Nephron (organoid): ENCODE measurements at regions not wholly inside any gene's neighbourhood (a gene's known extent, or its start where the extent isn't known, plus 50 kb on each side); places are given as distances from the start of the nearest gene placed in this dataset.

Experiments used
- H3K27ac Mint-ChIP-seq, 3 experiments: 2 replicates each; pipeline ENCODE4 v1.8.0; 2020; ENCODE audit warnings: mixed read lengths in 3 of 3, mild to moderate bottlenecking in 2 of 3, moderate library complexity in 1 of 3
- H3K27me3 Mint-ChIP-seq: 2 replicates; pipeline ENCODE4 v1.8.0; 2021; ENCODE audit warnings: low read depth, mild to moderate bottlenecking, moderate library complexity, mixed read lengths
- H3K36me3 Mint-ChIP-seq: 2 replicates; pipeline ENCODE4 v1.8.0; 2020; ENCODE audit warnings: low read depth, mixed read lengths
- H3K4me1 Mint-ChIP-seq: 2 replicates; pipeline ENCODE4 v1.8.0; 2020; ENCODE audit warnings: mixed read lengths
- H3K4me3 Mint-ChIP-seq, 3 experiments: 2 replicates each; pipeline ENCODE4 v1.8.0; 2020; ENCODE audit warnings: mild to moderate bottlenecking in 3 of 3, mixed read lengths in 3 of 3, moderate library complexity in 2 of 3
- H3K9me3 Mint-ChIP-seq: 2 replicates; pipeline ENCODE4 v1.8.0; 2020; ENCODE audit warnings: mixed read lengths
- CTCF ChIP-seq, 3 experiments: fragments of 200-600 bp; sonication (generic); IDR thresholded peaks; one replicate each; pipeline ENCODE4 v1.5.0; 2021; ENCODE audit warnings: antibody characterized with exemption in 3 of 3; ENCODE audit not compliant: unreplicated experiment in 3 of 3

DNA sequence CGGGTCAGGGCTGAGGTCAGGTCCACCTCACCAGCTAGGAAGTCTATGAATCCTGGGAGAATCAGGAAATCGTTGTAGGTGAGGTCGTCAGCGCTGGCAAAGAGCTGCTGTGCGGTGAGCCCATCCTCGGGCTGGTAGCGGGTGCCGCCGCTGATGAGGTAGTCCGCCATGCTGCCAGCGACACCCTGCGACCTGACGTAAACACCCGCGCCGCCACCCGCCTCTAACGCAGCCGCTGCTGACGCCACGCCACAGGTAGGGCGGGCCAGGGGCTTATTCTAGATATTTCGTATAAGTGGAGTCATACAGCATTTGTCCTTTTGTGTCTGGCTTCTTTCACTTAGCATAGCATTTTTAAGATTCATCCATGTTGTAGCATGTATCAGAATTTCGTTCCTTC lies 220.2 kb upstream of the ATP6AP2 start:
- Mint-ChIP-seq H3K9me3 (peaks cover 28% of the 10 kb centered on the region), H3K4me3 (no peak overlapping the region), H3K27ac (no peak overlapping the region), H3K36me3 (no peaks in the 10 kb centered on the region), H3K4me1 (no peaks in the 10 kb centered on the region), H3K27me3 (peaks cover 4% of the 10 kb centered on the region)
- TF ChIP-seq CTCF (IDR thresholded peaks at IDR 0.05; ENCODE audit: unreplicated experiment in 3 of 3): no peak

DNA sequence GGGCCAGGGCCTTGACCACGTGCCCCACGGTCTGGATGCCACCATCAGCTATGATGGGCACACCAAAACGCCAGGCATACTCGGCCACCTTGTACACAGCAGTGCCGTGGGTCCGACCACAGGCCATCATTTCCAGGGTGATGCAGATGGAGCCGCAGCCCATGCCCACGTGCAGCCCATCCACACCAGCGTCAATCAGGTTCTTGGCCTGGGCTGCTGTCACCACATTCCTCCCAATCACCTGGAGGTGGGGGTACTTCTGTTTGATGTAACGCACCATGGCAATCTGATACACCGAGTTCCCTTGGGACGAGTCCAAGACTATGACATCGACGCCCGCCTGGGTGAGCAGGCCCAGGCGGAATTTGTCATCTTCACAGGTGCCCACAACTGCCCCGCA lies 221.2 kb upstream of the ATP6AP2 start:
- Mint-ChIP-seq H3K27me3 (peaks cover 4% of the 10 kb centered on the region), H3K27ac (no peak overlapping the region), H3K4me3 (no peak overlapping the region), H3K36me3 (no peaks in the 10 kb centered on the region), H3K9me3 (peaks cover 20% of the 10 kb centered on the region), H3K4me1 (no peaks in the 10 kb centered on the region)
- no peak for TF ChIP-seq CTCF (IDR thresholded peaks at IDR 0.05; ENCODE audit: unreplicated experiment in 3 of 3)

- Mint-ChIP-seq H3K4me3 (no peak overlapping the region), H3K9me3 (peaks cover 16% of the 10 kb centered on the region), H3K4me1 (no peaks in the 10 kb centered on the region), H3K36me3 (no peaks in the 10 kb centered on the region), H3K27me3 (peaks cover 4% of the 10 kb centered on the region), H3K27ac (no peak overlapping the region)
- TF ChIP-seq CTCF (IDR thresholded peaks at IDR 0.05; ENCODE audit: unreplicated experiment in 3 of 3): no peak
Observed at GRCh38 chrX:40358994-40359393, 221.8 kb upstream of the ATP6AP2 start.

- Mint-ChIP-seq H3K4me1 (no peaks in the 10 kb centered on the region), H3K36me3 (no peaks in the 10 kb centered on the region), H3K4me3 (no peak overlapping the region), H3K27me3 (no peaks in the 10 kb centered on the region), H3K9me3 (peaks cover 31% of the 10 kb centered on the region), H3K27ac (no peak overlapping the region)
- no peak for TF ChIP-seq CTCF (IDR thresholded peaks at IDR 0.05; ENCODE audit: unreplicated experiment in 3 of 3)
Observed at GRCh38 chrX:40349251-40349650, 231.5 kb upstream of the ATP6AP2 start.

GRCh38 chrX:40346379-40346778 lies 234.4 kb upstream of the ATP6AP2 start:
- Mint-ChIP-seq H3K9me3 (peaks cover 36% of the 10 kb centered on the region), H3K4me1 (no peaks in the 10 kb centered on the region), H3K36me3 (no peaks in the 10 kb centered on the region), H3K27ac (no peak overlapping the region), H3K4me3 (no peak overlapping the region), H3K27me3 (no peaks in the 10 kb centered on the region)
- TF ChIP-seq CTCF (IDR thresholded peaks at IDR 0.05; ENCODE audit: unreplicated experiment in 3 of 3): no peak

DNA sequence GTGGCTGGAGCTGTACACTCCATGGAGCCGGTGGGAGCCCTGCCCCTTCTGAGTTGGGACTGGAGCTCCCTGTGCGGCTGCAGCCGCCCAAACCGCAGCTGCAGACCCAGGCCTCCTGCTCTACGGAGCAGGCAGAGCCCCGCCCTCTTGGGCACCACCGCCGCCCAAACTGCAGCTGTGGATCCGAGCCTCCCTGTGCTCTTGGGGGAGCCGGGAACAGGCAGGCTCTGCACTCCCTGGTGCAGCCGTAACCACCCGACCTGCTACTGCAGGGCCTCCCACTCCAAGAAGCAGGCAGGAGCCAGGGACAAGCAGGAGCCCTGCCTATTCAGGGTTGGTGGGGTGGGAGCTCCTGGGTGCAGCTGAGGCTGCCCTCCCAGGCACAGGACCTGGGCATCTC lies 237.5 kb upstream of the ATP6AP2 start:
- Mint-ChIP-seq H3K27ac (no peak overlapping the region), H3K36me3 (no peaks in the 10 kb centered on the region), H3K4me1 (no peaks in the 10 kb centered on the region), H3K4me3 (no peak overlapping the region), H3K27me3 (no peaks in the 10 kb centered on the region), H3K9me3 (peaks cover 29% of the 10 kb centered on the region)
- no peak for TF ChIP-seq CTCF (IDR thresholded peaks at IDR 0.05; ENCODE audit: unreplicated experiment in 3 of 3)
